ENCODE measurements at regions not wholly inside any gene's neighbourhood (a gene's known extent, or its start where the extent isn't known, plus 50 kb on each side); places are given as distances from the start of the nearest gene placed in this dataset.

GRCh38 chr7:25381818-25382589 lies 153.7 kb upstream of the NPVF start:
- no peak for TF ChIP-seq POLR2A (IDR thresholded peaks at IDR 0.05)
- TF ChIP-seq CTCF (IDR thresholded peaks at IDR 0.05) = no peak
- no peak for TF ChIP-seq EP300 (IDR thresholded peaks at IDR 0.05)
